ENCODE measurements at regions not wholly inside any gene's neighbourhood (a gene's known extent, or its start where the extent isn't known, plus 50 kb on each side); places are given as distances from the start of the nearest gene placed in this dataset.

- CTCF ChIA-PET, result no interaction called here
- POLR2A ChIA-PET, result no interaction called here
- no peak for TF ChIP-seq ELF4 (IDR thresholded peaks at IDR 0.05)
- TF ChIP-seq NFRKB (IDR thresholded peaks at IDR 0.05), result no peak
- no peak for TF ChIP-seq FOXM1 (IDR thresholded peaks at IDR 0.05; ENCODE audit: borderline replicate concordance)
- TF ChIP-seq BHLHE40 (IDR thresholded peaks at IDR 0.05; ENCODE audit: borderline replicate concordance), result no peak
- no peak for TF ChIP-seq LEF1 (IDR thresholded peaks at IDR 0.05; ENCODE audit: borderline replicate concordance)
- no peak for TF ChIP-seq ZNF384 (IDR thresholded peaks at IDR 0.05)
- TF ChIP-seq FOXK2 (IDR thresholded peaks at IDR 0.05), result no peak
- no peak for TF ChIP-seq FOXA1 (IDR thresholded peaks at IDR 0.05)
- no peak for TF ChIP-seq HDGF (IDR thresholded peaks at IDR 0.05; ENCODE audit: borderline replicate concordance)
- no peak for TF ChIP-seq ARNT (IDR thresholded peaks at IDR 0.05)
- TF ChIP-seq TARDBP (IDR thresholded peaks at IDR 0.05), result no peak
- TF ChIP-seq SP1 (IDR thresholded peaks at IDR 0.05), result no peak
- no peak for DNase-seq (ENCODE audit: extremely low spot score)
These were observed 358.3 kb upstream of the SULF2 start for GRCh38 chr20:48143435-48144081.

DNA sequence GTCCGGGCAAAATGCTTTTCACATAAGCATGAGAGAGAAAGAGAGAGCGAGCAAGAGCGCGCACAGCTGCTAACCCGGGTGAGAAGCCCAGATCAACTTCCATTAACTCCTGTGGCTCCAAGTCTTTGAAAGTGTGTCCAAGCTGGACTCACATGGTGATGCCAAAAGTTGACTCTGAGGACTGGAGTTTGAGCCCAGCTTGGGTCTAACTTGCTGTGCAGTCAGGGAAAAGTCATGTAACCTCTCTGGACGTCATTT, 357.2 kb upstream of the SULF2 start:
- TF ChIP-seq ZNF384 (IDR thresholded peaks at IDR 0.05) (no peak), ELF4 (IDR thresholded peaks at IDR 0.05) (no peak), NFRKB (IDR thresholded peaks at IDR 0.05) (no peak), FOXA1 (IDR thresholded peaks at IDR 0.05) (no peak), CTBP1 (IDR thresholded peaks at IDR 0.05; ENCODE audit: borderline replicate concordance) (no peak), ARNT (IDR thresholded peaks at IDR 0.05) (no peak), LEF1 (IDR thresholded peaks at IDR 0.05; ENCODE audit: borderline replicate concordance) (no peak)
- CTCF ChIA-PET, result no interaction called here
- no peak for DNase-seq (ENCODE audit: extremely low spot score)
- POLR2A ChIA-PET, result no interaction called here

DNA sequence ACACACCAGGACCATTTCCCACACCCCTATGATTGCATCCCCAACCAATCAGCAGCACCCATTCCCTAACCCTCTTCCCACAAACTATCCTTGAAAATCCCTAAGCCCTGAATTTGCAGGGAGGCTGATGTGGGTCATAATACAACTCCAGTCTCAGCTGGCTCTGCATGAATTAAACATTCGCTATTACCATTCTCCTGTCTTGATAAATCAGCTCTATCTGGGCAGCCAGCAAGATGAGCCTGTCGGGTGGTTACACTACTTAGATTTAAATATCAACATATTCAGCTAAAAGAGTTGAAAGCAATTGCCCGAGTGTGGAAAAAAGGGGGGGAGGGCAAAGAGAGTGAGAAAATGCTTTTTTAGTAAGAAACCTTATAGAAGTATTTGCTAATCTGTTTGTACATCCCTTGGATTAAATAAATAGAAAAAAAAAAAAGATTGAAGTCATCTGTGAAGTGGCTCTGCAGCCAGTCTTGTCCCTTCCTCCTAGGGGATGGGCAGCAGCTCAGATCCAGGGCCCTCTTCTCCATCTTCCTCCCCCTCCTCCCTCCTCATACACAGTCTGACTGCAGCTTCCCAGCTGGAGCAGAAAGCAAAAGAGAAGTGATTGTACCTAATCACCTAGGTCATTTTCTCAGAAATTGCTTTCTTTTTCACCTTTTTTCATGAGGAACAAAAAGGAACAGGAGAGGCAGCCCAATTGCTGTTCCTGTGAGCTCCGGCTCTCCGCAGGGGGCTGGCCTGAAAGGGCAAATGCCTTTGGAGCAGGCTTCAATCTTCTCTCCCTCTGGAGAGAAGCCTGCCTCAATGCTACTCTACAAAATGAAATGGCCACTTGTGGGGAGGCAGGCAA, 356.6 kb upstream of the SULF2 start:
- no peak for DNase-seq (ENCODE audit: extremely low spot score)
- ChIA-PET CTCF (no interaction called here), POLR2A (no interaction called here)
- TF ChIP-seq, protein P1, sequence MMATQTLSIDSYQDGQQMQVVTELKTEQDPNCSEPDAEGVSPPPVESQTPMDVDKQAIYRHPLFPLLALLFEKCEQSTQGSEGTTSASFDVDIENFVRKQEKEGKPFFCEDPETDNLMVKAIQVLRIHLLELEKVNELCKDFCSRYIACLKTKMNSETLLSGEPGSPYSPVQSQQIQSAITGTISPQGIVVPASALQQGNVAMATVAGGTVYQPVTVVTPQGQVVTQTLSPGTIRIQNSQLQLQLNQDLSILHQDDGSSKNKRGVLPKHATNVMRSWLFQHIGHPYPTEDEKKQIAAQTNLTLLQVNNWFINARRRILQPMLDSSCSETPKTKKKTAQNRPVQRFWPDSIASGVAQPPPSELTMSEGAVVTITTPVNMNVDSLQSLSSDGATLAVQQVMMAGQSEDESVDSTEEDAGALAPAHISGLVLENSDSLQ (IDR thresholded peaks at IDR 0.05), result no peak
- TF ChIP-seq FOXK2 (IDR thresholded peaks at IDR 0.05), result no peak
- TF ChIP-seq ARNT (IDR thresholded peaks at IDR 0.05), result no peak
- no peak for TF ChIP-seq LEF1 (IDR thresholded peaks at IDR 0.05; ENCODE audit: borderline replicate concordance)
- TF ChIP-seq ZNF384 (IDR thresholded peaks at IDR 0.05), result no peak
- TF ChIP-seq SUZ12 (IDR thresholded peaks at IDR 0.05), result no peak
- TF ChIP-seq L3MBTL2 (conservative IDR thresholded peaks at IDR 0.05), result no peak
- no peak for TF ChIP-seq HDGF (IDR thresholded peaks at IDR 0.05; ENCODE audit: borderline replicate concordance)

DNA sequence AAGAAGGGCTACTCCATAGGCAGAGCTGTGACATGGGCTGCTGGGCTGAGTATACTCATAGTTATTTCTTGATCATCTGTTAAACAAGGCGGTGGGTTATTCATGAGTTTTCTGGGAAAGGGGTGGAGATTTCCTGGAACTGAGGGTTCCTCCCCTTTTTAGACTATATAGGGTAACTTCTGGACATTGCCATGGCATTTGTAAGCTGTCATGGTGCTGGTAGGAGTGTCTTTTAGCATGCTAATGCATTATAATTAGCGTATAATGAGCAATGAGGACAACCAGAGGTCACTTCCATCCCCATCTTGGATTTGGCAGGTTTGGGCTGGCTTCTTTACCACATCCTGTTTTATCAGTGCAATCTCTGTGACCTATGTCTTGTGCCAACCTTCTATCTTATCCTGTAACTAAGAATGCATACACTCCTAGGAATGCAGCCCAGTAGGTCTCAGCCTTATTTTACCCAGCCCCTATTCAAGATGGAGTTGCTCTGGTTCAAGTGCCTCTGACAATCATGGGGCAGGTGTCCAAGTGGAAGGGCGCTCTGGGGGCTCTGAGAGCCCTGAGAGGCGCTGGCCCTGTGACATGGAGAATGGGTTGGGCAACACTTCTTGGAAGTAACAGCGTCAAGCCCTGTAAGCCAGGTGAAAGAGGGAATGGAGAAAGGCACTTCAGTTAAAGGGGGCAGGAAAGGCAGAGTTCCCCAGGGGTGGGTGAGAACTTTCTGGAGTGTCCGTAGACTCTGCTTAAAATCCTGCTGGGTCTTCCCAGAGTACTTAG, 354.2 kb upstream of the SULF2 start:
- ChIA-PET POLR2A (no interaction called here), CTCF (interaction anchor here (0.7 kb wide), 1 partner anchor 15 kb away, joined by 7 read pairs; no protein-coding TSS in a partner anchor)
- DNase-seq (ENCODE audit: extremely low spot score), result no peak
- TF ChIP-seq FOXA1 (IDR thresholded peaks at IDR 0.05) (no peak), ZNF384 (IDR thresholded peaks at IDR 0.05) (no peak)

DNA sequence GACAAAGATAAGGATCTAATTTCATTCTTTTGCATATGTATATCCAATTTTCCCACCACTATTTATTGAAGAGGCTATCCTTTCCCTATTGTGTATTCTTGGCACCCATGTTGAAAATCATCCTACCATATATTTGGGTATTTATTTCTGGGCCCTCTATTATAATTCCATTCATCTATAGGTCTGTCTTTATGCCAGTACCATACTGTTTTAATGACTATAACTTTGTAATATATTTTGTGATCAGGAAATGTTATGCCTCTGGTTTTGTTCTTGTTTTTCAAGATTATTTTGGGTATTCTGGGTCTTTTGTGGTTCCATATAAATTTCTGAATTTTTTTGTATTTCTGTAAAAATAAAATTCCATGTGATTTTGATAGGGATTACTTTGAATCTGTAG, 347.6 kb upstream of the SULF2 start:
- DNase-seq (ENCODE audit: extremely low spot score), result no peak
- ChIA-PET CTCF (no interaction called here), POLR2A (no interaction called here)
- TF ChIP-seq, protein P1 (IDR thresholded peaks at IDR 0.05), result no peak
- TF ChIP-seq FOXM1 (IDR thresholded peaks at IDR 0.05; ENCODE audit: borderline replicate concordance), result no peak
- TF ChIP-seq ELF4 (IDR thresholded peaks at IDR 0.05), result no peak
- TF ChIP-seq ZNF384 (IDR thresholded peaks at IDR 0.05), result no peak
- no peak for TF ChIP-seq TARDBP (IDR thresholded peaks at IDR 0.05)

GRCh38 chr20:48131581-48131980, 346.3 kb upstream of the SULF2 start:
- no peak for DNase-seq (ENCODE audit: extremely low spot score)
- CTCF ChIA-PET, result no interaction called here
- no peak for TF ChIP-seq TARDBP (IDR thresholded peaks at IDR 0.05)
- no peak for TF ChIP-seq BHLHE40 (IDR thresholded peaks at IDR 0.05; ENCODE audit: borderline replicate concordance)
- no peak for TF ChIP-seq CTBP1 (IDR thresholded peaks at IDR 0.05; ENCODE audit: borderline replicate concordance)
- TF ChIP-seq, protein P1 (IDR thresholded peaks at IDR 0.05), result no peak
- TF ChIP-seq FOXA1 (IDR thresholded peaks at IDR 0.05), result no peak
- no peak for TF ChIP-seq ZNF384 (IDR thresholded peaks at IDR 0.05)
- no peak for TF ChIP-seq SUZ12 (IDR thresholded peaks at IDR 0.05)
- TF ChIP-seq L3MBTL2 (conservative IDR thresholded peaks at IDR 0.05), result no peak
- no peak for TF ChIP-seq HDGF (IDR thresholded peaks at IDR 0.05; ENCODE audit: borderline replicate concordance)
- no peak for TF ChIP-seq SP1 (IDR thresholded peaks at IDR 0.05)
- no peak for TF ChIP-seq FOXK2 (IDR thresholded peaks at IDR 0.05)
- TF ChIP-seq ARNT (IDR thresholded peaks at IDR 0.05), result no peak
- no peak for TF ChIP-seq NFRKB (IDR thresholded peaks at IDR 0.05)
- no peak for TF ChIP-seq FOXM1 (IDR thresholded peaks at IDR 0.05; ENCODE audit: borderline replicate concordance)
- no peak for TF ChIP-seq LEF1 (IDR thresholded peaks at IDR 0.05; ENCODE audit: borderline replicate concordance)
- POLR2A ChIA-PET, result no interaction called here

Measured in HEK293T (cell line).